ENCODE measurements at regions not wholly inside any gene's neighbourhood (a gene's known extent, or its start where the extent isn't known, plus 50 kb on each side); places are given as distances from the start of the nearest gene placed in this dataset.
A peak's percentile ranks its signal among the peaks of the same experiment; 100 is the strongest.

GRCh38 chr1:55369474-55369873 is 154.3 kb upstream of the USP24 start:
- DNase-seq, result no peak

DNA sequence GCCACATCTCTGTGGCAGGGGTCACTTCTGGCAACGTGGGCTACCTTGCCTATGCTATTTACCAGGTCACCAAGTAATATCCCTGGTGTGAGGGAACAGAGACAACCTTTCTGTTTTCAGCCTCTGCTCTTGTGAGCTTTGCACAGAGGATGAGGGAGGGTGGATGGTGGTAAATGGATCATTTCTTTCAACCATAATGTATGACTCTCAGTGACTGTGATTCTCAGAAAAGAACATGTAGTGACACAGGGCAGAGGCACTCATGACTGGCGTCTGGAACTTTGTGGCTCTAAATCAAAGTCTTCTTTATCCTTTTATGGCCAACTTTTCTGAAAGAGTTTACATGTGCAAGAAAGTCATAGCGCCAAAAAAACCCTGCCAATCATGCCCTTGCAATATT is 153.5 kb upstream of the USP24 start:
- DNase-seq, result no peak

DNA sequence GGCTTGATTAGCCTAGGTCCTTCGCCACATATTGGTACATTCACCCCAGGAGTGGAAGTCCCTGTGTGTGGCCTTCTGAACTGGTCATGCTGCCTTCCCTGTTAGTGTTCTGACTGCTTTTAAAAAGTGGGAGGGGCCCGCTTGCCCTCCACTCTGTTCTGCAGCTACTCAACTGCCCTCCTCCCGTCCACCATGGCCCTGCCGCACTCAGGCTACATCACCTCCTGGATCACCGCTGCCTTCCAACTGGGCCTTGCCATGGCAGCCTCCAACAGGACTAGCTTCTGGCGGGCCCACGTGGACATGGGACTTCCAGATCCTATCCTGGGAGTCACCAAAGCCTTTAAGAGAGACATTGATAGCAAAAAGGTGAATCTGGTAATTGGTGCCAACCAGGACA is 152.1 kb upstream of the USP24 start:
- no peak for DNase-seq

GRCh38 chr1:55364216-55364615 is 149.1 kb upstream of the USP24 start:
- DNase-seq, result no peak

DNA sequence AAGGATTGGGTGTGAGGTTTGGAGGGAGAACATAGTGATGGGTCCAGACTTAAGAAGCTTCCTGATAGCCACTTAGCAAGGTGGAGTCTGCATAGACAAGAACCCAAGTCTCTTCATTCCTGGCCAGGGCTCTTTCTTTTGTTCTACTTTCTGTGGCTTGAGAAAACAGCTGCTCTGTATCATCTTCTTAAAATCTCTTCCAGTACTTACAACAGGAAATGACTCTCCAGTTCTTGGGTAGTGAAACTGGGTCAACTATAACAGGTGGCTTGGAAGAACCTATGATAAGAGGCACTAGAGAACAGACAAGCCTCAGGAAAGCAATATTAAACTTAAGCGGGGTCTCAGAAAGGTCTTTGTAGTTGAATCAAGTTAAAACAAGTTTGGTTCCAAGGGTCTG is 148.1 kb upstream of the USP24 start:
- DNase-seq, result peak; percentile 27

- DNase-seq, result no peak
Measured at GRCh38 chr1:55362558-55362957, 147.4 kb upstream of the USP24 start.

DNA sequence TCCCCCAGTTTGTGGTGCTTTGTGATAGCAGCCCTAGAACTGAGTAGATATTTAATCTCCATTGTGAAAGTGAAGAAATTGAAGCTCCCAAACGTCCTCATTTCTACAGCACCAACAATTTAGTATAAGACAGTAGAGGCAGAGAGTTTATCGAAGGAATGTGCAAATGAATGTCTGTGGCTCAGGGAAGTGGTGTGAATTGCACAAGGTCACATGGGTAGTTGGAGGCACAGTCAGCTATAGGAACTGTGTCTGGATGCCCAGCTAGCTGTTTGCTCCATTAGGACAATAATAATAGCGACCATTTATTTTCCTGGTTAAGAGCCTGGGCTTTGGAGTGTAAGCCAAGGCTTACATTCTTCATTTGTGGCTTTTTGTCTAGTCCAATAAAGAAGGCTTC is 144.4 kb upstream of the USP24 start:
- DNase-seq, result no peak

- no peak for DNase-seq
Measured at GRCh38 chr1:55358581-55358980, 143.4 kb upstream of the USP24 start.

DNA sequence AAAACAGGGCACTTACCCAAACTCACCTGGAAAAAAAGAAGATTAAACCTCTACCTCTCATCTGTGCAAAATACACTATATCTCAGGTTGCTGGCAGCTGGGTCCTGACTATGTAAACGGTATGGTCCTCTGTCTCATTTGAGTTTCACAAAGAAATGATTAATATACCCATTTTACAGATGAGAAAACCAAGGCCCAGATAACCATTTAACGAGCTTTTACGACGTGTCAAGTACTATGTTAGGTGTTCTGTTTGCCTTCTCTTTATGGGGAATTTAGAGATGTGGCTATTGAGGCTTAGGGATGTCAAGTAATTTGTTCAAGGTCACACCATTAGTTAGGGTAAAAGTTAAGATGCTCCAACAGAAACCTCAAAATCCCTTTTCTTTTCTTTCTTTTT is 140.4 kb upstream of the USP24 start:
- no peak for DNase-seq

- DNase-seq, result no peak
Measured at GRCh38 chr1:55353707-55354620, 138.8 kb upstream of the USP24 start.

GRCh38 chr1:55352811-55353180 is 137.6 kb upstream of the USP24 start:
- DNase-seq, result no peak

DNA sequence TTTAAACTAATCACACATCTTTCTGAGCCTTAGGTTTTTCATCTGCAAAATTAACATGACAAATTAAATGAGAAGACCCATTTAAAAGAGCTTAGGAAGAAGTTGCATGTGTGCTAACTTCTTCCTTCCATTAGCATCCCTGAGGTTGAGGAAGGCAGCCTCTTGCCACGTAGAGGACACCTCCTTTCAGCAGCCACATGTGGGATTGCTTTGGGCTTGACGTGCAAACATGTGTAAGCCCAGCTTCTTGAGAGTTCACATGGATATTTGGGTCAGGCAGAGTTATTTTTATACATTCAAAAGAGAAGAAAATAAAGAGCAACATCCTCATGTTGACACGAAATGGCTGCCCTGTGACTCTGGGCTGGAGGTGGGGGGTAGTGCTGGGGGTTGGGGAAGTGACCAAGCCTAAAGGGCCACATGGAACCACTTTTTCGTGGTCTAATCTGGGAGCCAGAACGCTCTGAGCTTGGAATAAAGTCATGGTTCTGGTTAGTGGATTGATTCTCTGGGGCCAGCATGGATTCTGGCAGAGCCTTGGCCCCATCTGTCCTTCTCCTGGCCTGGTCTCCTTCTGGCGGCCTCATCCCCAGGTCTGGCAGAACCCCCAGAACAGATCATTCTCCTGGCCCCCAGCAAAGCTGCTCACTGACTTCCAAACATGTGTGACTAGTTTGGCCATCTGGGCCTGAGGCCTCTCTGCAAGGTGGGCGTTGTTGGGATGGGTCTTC is 137.1 kb upstream of the USP24 start:
- no peak for DNase-seq

DNA sequence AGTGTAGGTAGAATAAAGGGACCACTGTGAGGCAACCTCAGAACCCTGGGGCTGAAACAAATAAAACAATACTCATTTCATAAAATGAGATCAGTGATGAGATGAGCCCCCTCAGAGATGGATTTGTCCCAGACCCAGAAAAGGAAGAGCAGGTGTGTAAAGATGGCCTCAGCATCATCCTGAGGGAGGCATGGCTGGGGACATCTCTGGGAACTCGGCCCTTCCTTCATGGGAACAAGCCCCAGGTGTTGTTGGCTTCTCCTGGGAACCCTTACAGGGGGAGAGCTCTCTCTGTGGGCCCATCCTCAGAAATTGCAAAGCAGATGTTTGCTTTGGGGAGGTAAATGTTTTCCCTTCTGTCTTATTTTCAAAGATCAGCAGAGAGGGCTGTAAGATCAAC is 133.2 kb upstream of the USP24 start:
- DNase-seq, result no peak

- no peak for DNase-seq
Measured at GRCh38 chr1:55347866-55348265, 132.7 kb upstream of the USP24 start.

- no peak for DNase-seq
Measured at GRCh38 chr1:55347041-55347440, 131.9 kb upstream of the USP24 start.

GRCh38 chr1:55346586-55346985 is 131.4 kb upstream of the USP24 start:
- DNase-seq, result no peak

DNA sequence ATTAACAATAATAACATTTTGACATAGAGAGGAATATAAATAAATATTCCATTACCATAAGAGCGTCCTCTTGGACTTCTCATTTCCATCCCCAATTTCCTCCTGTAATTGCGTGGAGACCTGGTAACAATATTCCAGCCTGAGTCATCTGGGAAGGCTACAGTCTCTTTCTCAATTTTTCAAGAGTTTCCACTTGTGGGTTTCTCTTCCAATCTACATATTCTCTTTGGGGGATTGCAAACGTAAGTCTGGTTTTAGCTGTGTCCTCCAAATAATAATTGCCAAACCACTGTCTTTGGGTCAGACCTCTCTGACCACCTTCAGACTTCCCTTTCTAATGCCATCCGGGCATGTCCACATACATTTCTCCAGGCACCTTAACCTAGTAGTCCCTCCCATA is 124.5 kb upstream of the USP24 start:
- DNase-seq, result no peak

- DNase-seq, result no peak
Measured at GRCh38 chr1:55338448-55338820, 123.3 kb upstream of the USP24 start.

DNA sequence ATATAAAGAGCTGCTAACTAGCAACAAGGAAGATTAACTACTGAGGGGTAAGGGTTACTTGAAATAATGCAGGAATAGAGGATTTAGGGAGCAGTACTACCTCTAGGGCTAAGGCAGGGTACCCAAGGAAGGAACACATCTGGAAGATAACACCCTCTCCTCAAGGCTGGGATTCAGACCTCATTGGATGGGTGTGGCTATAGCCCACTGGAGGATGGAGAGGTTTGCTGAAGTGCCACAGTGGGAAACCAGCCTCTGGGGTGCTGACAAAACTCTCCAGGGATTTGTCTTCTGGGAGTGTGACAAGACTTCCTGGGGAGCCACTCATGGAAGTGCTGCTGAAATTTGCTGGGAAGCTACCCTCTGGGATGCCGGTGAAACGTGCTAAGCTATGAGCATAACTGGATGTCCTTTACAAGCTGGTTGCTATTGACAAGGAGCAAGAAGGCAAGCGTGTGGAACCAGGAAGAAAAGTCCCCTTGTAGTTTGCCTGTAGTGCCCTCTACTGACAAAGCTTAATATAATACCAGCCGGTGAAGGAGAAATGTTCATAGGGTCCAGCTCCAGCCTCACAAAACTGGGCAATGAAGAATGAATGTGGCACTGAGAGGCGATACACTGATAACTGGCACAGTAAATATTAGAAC is 122.8 kb upstream of the USP24 start:
- DNase-seq, result peak; percentile 36

- no peak for DNase-seq
Measured at GRCh38 chr1:55334797-55335196, 119.6 kb upstream of the USP24 start.

- no peak for DNase-seq
Measured at GRCh38 chr1:55334160-55334559, 119.0 kb upstream of the USP24 start.

DNA sequence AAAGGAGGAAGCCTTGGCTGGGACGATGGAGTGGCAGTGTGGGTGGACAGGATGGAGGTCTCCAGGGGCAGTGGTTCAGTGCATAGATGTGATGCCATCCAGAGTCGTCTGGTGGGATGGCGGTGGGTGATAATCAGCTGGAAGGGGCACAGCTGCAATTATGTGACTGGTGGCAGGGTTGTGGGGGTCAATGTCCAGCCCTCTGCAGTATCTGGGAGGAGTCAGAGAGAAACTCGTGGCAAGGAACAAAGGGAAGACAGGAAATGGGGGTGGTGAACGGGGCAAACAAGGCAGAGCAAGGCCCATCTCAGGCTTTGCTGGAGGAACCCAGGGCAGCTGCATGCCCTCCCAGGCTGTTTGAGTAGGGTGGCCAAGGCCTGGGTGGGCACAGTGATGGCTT is 118.3 kb upstream of the USP24 start:
- DNase-seq, result no peak

DNA sequence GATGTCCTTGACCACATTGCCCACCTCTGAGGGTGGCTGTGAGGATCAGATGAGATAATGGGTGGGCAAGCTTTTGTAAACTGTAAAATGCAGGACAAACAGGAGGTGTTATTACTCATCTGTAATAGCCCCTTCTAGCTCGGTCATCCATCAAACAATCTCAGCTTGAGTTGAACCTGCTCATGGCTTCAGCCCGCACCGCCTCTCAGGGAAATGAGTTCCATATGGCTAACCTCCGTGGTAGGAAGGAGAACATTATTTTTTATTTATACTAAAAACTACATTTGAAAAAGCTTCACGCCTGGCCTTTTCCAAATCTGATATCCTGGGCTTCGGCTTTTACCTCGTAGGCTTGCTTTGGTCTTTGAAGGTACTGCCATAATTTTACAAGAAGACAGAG is 116.2 kb upstream of the USP24 start:
- no peak for DNase-seq

DNA sequence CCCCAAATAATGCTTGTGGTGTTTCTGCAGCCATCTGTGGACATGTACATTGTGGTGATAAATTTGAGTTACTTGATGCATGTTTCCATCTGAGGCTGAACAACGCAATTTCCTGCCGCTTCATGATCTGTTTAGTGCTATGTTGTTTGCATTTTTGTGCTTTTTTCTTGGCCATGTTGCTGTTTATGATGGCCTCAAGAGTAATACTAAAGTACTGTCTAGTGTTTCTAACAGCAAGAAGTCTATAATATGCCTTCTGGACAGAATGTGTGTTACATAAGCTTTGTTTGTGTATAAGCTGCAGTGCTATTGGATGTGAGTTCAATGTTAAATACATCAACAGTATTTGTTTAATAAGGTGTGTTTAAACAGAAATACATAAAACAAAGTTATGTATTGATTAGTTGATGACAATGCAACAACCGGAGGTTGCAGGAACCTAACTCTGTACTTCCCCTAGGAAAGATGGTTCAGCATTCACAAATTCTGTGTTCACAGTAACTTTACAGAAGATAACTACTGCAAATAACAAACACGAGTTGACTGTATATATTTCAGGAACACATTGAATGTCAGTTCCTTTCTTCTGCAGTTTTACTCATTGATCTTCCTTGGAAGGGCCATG is 114.8 kb upstream of the USP24 start:
- DNase-seq, result no peak

Measured in activated CD4-positive, alpha-beta T cell treated with anti-CD3 and anti-CD28 coated beads, Interleukin-10, Interleukin-2, amounts not matched to agents 100 ng/mL and 50 ng/mL, durations not matched to agents 16 hours and 8 hours (primary cell).